ENCODE measurements at regions not wholly inside any gene's neighbourhood (a gene's known extent, or its start where the extent isn't known, plus 50 kb on each side); places are given as distances from the start of the nearest gene placed in this dataset.

DNA sequence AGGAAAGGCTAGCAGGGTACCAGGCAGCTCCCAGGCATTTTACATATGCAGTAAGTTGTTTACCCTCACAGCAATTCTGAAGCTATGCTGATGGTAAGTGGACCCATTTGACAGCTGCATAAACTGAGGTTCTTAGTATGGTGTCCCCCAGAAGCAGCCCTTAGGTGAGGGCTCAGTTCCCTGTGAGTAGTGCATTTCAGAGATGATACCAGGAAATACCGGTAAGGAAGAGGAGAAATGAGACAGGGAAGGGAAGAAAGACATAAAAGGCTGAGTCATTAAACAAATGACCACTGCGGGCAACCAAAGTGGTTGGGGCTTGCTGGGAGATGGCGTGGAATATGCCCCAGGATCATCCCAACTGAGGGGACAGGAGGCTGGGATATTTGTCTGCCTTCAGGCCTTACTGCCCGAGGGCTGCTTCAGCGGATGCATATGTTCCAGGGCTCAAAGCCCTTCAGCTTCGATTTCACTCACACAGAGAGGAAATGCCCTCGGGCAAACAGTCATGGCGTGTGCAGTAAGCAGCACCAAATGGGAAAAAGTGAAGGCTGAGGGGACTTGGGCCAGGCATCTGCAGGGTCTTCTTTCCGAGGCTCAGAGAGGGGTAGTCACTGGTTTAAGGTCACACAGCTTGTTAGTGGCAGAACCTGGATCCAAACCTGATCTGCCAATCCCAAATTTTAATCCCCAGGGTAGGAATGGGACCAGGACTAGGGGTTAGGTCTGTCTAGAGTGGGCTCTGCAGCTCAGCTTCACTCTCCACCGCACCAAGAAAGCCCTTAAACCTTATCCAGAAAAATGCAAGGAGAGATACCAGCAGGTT lies 133.7 kb upstream of the RUNX3 start:
- no peak for DNase-seq (ENCODE audit: low read depth)
- TF ChIP-seq, protein P1, sequence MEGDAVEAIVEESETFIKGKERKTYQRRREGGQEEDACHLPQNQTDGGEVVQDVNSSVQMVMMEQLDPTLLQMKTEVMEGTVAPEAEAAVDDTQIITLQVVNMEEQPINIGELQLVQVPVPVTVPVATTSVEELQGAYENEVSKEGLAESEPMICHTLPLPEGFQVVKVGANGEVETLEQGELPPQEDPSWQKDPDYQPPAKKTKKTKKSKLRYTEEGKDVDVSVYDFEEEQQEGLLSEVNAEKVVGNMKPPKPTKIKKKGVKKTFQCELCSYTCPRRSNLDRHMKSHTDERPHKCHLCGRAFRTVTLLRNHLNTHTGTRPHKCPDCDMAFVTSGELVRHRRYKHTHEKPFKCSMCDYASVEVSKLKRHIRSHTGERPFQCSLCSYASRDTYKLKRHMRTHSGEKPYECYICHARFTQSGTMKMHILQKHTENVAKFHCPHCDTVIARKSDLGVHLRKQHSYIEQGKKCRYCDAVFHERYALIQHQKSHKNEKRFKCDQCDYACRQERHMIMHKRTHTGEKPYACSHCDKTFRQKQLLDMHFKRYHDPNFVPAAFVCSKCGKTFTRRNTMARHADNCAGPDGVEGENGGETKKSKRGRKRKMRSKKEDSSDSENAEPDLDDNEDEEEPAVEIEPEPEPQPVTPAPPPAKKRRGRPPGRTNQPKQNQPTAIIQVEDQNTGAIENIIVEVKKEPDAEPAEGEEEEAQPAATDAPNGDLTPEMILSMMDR (IDR thresholded peaks at IDR 0.05; ENCODE audit: insufficient read depth, low read length) = no peak
- H3K4me3 ChIP-seq (ENCODE audit: low read depth, low read length) = no peak overlapping the region

DNA sequence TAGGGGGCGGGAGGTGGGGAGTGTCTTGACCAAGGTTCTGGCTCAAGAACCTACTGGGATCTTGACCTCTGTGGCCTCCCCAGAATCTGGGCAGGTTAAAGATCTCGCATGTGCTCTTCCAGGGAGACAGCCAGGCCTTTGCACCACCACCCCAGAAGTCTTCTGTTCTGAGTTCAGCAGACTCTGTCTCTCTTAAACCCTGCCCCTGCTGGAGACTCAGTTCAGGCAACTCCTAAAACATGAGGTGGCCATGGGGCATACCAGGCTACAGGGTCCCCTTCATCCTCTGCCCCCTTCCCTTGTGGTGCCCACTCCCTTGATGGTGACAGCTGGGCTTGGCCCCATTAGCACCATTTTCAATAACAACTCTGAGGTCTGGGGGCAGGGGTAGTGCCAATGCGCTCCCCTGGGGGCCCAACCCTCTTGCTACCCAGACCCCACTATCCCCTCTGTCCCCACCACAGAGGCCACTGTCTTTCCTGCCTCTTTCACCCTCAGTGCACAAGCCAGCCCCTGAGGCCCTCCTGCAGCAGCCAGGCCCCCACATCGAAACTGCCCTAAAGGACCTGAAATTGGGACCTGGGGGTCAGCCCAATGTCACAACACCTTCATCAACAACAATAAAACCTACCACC lies 132.7 kb upstream of the RUNX3 start:
- no peak for DNase-seq (ENCODE audit: low read depth)
- no peak overlapping the region for H3K4me3 ChIP-seq (ENCODE audit: low read depth, low read length)
- TF ChIP-seq, protein P1 (IDR thresholded peaks at IDR 0.05; ENCODE audit: insufficient read depth, low read length) = no peak

DNA sequence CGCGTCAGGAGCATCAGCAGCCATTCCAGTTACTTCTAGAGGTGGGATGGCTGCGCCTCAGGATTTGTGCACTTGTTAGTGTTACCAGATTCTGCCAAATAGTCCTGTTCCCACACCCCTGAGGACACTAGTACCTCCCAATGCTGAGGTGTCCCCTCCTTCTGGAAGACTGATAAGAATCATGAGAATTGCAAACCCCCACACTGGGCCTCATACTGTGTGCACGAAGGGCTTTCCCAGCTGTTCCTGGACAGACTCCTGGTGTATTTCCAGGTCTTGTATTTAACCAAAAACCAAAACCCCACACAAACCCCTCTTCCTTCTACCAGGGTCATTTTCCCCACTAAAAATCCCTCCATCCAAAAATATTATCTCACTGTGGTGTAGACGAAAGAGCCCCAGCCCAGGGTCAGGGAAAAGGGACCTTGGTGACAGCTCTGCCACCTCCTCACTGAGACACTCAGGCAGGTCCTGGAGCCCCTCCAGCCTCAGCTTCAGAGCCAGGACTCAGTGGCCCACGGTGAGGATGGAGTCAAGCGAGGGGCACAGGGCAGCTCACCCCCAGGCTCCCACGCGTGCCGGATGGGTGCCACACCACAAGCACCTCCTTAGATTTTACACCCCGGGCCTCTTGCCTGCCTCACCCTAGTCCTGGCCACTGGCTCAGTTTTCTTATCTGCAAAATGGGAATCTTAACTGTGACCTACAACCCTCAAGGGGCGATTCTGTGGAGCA lies 131.4 kb upstream of the RUNX3 start:
- H3K4me3 ChIP-seq (ENCODE audit: low read depth, low read length) = no peak overlapping the region

DNA sequence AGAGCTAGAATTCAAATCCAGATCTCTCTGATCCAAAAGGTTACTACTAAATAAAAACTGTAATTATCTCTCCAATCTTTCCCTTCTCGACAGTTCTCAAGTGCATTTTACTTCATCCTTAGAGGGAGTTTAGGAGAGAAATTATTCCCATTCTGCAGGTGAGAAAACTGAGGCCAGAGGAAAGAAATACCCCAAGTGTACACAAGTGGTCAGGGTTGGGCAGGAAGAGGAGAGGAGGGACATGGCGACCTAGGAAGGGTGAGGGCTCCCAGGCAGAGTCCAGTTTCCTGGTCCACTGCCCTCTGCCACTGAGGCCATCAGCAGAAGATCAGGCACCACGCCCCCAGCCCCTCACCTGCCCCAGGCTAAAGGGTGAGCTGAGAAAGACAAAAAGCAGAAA lies 127.1 kb upstream of the RUNX3 start:
- no peak overlapping the region for H3K4me3 ChIP-seq (ENCODE audit: low read depth, low read length)
- DNase-seq (ENCODE audit: low read depth) = no peak
- TF ChIP-seq, protein P1 (IDR thresholded peaks at IDR 0.05; ENCODE audit: insufficient read depth, low read length) = no peak

More for the DNA sequence above, 131.4 kb upstream of the RUNX3 start:
- TF ChIP-seq, protein P1 (IDR thresholded peaks at IDR 0.05; ENCODE audit: insufficient read depth, low read length) = no peak
- DNase-seq (ENCODE audit: low read depth) = no peak

DNA sequence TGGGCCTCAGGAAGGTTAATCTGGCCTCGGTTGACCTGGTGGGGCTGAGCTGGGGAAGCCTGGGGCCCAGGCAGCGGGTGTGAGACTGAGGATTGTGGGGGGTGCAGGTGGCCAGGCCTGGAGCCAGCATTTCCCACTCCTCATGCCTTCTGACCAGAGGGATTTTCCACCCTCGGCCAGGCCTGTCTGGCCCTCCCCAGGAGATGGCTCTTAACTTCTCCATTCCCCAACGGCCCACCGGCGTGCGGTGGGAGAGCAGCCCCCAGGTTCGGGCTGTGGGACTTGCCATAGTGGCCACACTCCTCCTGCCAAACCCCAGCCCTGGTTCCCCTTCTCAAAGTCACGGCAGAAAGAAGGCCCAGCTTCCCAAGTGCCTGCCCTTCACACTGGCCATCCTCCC lies 126.5 kb upstream of the RUNX3 start:
- TF ChIP-seq, protein P1 (IDR thresholded peaks at IDR 0.05; ENCODE audit: insufficient read depth, low read length) = no peak
- no peak for DNase-seq (ENCODE audit: low read depth)
- no peak overlapping the region for H3K4me3 ChIP-seq (ENCODE audit: low read depth, low read length)

DNA sequence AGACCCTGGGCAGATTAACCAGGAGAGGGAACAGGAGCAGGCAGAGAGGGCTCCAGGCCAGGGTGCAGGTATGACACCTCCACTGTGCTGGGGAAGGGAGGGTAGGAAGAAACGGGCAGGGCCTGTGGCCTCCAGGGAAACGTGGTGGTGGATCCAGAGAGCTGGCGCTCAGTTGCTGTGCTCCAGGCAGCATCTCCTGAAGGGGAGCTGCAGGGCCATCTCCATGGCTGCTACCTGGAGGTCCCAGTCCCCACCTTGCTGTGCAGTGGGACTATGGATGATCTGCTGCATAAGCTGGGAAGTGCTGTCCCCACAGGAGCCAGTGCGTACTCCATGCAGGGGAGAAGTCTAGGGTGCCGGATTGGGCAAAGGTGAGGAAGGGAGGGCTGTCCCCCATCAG lies 125.9 kb upstream of the RUNX3 start:
- DNase-seq (ENCODE audit: low read depth) = no peak
- TF ChIP-seq, protein P1 (IDR thresholded peaks at IDR 0.05; ENCODE audit: insufficient read depth, low read length) = no peak
- H3K4me3 ChIP-seq (ENCODE audit: low read depth, low read length) = no peak overlapping the region

Data from fibroblast of the aortic adventitia (primary cell).